ENCODE measurements at regions not wholly inside any gene's neighbourhood (a gene's known extent, or its start where the extent isn't known, plus 50 kb on each side); places are given as distances from the start of the nearest gene placed in this dataset.
A peak's percentile ranks its signal among the peaks of the same experiment; 100 is the strongest.
"Not testable (repeated sequence)": the region's sequence is repeated elsewhere in the genome, so short reads cannot be mapped to it uniquely, and the experiment has no call there.

DNA sequence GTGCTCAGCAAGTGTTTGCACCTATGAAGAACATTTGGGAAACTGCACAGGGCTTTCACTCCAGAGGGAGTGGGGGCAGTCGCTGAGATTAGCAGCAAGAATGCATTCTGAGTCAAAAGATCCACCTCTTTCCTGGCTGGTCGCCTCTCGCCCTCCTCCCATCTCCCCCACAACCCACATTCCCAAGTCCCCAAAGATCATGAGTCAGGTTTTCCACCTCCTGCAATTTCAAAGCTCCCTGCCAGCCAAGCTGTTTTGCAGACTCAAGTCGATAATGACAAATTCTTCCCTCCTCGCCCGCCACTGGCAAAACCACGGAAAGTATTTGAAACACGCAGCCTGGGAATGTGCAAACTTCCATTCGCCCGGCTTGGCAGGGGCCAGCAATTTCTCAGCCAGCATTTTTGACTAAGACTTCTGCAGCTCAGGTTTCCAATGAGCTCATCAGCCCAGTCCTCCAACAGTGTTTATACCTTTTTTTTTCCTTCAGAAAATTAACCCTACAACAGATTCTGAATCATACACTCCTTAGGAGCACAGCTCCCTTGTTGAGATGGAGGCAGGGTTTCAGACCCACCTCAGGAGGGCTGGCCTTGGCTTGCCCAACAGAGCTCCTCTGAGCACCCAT lies 181.4 kb downstream of the SMAD6 start:
- DNase-seq, result peak; percentile 65 to 76

- no peak for DNase-seq
Observed at GRCh38 chr15:66884115-66884622, 181.2 kb upstream of the SMAD3 start.

DNA sequence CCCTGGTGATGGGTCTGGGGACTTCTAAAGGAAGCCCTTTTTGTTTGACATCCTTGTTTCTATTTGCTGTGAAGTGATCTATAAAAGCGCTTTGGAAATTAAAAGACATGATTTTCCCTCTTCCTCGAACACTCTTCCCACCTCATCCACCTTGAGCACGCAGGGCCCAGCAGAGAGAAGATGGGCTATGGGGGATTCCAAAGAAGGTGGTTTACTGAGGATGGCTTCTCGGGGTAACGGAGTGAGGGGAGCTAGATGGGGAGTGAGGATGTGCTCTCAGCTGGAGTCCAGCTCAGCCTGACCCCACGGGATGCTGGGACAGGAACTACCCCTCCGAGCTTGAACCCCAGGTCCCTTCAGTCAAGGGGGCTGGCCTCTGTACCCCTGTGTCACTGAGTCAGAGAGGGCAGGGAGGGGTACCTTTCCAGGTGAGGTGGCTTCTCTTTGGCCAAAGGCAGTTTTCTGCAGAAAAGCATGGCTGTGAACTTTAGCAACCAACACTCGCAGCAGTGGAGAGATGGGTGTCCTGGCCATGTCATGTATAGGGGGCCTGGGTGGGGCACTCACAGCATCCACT lies 180.7 kb upstream of the SMAD3 start:
- DNase-seq, result no peak

DNA sequence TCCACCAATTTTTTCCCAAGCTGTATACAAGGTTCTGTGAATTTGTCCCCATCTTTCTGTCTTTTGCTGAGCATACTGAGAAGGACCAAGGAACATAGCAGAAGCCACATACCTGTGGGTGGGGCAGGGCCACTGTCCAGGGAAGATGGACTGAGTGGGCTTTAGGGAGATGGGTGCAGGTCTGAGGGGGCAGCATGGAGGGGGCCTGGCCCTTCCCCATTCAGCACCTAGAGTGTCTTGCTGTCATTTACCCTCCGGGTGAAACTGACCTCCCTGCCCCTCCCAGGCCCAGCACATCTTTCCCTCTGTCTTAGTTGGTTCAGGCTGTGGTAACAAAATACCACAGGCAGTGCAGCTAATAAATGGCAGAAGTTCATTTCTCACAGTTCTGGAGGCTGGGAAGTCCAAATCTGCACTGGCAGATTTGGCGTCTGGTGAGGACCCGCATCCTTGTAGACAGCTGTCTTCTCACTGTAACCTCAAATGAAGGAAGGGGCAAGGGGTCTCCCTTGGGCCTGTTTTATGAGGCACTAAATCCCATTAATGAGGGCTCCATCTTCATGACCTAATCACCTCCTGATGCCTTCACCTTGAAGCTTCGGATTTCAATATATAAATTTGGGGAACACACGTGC lies 180.0 kb upstream of the SMAD3 start:
- no peak for DNase-seq

DNA sequence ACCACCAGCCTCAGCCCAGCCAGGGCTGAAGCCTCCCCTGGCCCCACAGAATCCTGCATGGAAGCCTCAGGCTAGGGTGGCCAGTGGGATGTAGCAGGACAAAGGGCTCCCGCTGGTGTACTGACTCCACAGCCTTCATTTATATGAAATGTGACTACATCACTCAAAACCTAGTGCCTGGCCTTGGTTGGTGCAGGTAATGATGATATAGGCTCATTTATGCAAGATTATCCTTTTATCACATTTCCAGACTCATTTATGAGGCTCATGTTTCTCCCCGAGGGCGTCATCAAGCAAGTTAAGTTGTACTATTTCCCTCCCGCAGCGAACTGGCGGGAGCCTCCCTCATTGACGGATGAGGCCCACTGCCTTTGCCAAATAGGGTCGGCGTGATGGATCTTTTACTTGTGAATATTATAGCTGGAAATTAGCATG lies 179.1 kb upstream of the SMAD3 start:
- DNase-seq, result no peak

- no peak for DNase-seq
Observed at GRCh38 chr15:66886686-66887273, 178.6 kb upstream of the SMAD3 start.

DNA sequence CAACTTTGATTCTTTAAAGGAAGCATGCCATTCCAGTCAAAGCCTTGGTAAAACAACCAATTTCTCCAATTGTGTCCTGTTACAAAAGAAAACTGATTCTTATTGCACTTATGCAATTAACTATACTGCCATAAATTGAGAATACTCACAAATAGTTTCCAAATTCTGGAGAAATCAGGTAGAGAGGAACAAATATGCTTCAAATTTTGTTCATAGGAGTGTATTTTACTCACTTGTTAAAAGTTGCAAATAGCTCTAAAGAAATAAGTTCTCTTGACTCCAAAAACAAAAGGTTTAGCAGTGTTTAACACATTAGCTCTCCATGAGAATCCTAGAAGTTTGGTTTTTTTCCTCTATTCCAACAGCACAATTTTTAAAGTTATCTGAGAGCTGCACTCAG lies 176.1 kb upstream of the SMAD3 start:
- not testable (repeated sequence) for DNase-seq

- DNase-seq, result no peak
Observed at GRCh38 chr15:66891776-66892175, 173.6 kb upstream of the SMAD3 start.

DNA sequence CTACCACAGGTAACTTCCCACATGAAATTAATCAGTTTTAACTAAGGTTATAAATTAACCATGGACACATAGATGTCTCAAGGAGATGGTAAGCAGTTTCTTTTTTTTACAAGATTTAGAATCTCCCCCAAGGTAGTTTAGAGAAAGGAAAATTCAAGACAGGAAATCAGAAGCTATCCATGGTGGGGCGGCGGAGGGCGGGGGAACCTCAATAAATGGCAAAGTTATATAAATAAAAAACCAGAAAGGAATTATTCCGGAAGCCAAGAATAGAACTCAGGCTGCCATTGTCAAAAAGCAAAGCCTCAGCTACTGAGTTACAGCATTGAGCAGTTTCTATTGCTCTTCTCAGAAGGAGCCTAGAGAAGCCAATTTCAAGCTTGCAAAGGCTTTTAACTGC lies 172.1 kb upstream of the SMAD3 start:
- DNase-seq, result no peak

DNA sequence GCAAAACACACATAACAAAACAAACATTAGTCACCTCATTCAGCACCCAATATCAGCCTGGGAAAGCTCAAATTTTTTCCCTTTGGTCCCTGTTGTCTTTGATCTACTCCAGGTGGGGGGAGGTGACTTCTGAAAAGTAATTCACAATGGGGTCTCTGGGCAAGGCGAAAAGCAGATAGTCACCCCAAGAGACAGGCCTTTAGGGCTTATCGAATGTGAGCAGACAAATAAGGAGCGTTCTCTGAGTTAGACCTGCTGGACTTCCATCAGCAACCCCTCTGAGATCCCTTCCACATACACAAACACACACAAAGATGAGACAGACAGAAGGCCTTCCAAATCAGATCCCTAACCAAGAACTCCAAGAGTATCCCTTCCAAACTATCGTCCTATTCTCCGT lies 171.0 kb upstream of the SMAD3 start:
- no peak for DNase-seq

DNA sequence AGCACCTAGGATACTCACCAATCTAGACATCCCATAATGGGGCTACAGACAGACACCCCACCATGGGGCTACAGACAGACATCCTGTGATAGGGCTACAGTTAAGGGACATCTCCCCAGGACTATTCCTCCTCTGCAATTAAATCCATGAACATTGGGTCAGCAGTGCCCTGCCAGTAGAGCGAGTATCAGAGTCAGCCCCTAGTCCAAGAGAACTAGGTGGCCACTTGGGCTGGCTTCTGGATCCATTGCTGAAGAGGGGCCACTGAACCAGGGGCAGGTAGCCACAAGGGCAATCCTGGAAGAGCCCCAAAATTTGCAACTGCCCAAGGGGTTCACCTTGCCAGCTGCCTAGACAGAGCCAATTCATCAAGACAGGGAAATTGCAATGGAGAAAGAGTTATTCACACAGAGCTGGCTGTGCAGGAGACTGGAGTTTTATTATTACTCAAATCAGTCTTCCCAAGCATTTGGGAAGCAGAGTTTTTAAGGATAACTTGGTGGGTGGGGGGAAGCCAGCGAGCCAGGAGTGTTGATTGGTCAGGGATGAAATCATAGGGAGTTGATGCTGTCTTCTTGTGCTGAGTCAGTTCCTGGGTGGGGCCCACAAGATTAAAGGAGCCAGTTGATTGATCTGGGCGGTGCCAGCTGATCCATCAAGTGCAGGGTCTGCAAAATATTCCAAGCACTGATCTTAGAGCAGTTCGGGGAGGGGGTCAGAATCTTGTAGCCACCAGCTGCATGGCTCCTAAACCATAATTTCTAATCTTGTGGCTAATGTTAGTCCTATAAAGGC lies 170.2 kb upstream of the SMAD3 start:
- DNase-seq, result no peak

- no peak for DNase-seq
Observed at GRCh38 chr15:66895794-66896453, 169.5 kb upstream of the SMAD3 start.

DNA sequence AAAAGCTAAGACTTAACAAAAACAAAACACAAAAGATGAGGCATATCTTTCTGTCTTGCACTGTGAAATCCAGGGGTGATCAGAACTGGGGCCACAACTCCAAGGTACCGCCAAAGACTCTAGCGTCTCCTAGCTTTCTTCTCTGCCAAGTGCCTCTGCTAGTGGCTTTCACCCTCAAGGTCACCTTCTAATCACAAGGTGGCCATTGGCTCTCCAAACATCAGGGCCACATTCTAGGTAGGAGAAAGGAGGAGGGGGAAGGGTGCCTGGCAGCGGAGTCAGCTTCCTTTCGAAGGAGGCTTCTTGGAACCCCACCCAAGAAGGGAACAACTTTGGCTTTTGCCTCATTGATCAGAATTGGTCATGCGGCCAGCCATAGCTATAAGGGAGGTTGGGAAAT lies 168.8 kb upstream of the SMAD3 start:
- DNase-seq, result no peak

GRCh38 chr15:66897416-66897815 lies 168.0 kb upstream of the SMAD3 start:
- DNase-seq, result no peak

- no peak for DNase-seq
Observed at GRCh38 chr15:66897971-66898370, 167.4 kb upstream of the SMAD3 start.

DNA sequence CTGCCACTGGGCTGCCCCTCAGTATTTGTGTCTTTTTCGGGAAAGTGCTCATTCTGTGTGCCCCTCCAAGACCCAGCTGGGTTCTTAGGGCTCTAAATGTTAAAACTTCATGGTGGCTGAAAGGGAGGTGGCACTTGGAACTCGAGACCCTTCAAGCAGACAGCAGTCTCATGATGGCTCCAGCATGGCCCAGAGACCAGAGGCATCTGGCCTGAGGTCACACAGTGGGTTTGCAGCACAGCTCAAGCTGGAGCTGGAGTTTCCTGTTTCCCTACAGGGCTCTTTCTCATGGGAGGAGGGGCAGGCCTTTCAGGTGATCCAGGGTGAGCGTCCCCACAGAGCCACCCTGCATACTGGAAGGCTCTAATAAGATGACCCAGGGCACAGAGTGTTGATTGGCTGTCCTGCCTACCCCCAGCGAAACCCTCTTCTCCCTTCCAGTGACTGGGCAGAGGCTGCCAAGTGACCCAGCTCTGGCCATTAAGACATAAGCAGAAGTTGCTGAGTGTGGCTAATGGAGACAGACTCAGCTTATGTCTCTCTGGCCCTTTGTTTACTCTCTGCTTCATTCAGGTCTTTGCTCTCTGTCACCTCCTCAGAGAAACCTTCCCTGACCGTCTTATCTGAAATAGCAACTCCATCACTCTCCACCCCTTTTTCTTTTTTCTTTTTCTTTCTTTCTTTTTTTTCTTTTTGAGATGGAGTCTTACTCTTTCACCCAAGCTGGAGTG lies 166.6 kb upstream of the SMAD3 start:
- no peak for DNase-seq

- no peak for DNase-seq
Observed at GRCh38 chr15:66899555-66900350, 165.6 kb upstream of the SMAD3 start.

- no peak for DNase-seq
Observed at GRCh38 chr15:66900586-66901310, 164.7 kb upstream of the SMAD3 start.
